Esophagus squamous epithelium (tissue), 4 donors: ENCODE measurements at regions not wholly inside any gene's neighbourhood (a gene's known extent, or its start where the extent isn't known, plus 50 kb on each side); places are given as distances from the start of the nearest gene placed in this dataset.

Experiments
- CTCF ChIP-seq, 6 experiments: fragments of 450-650 bp in 4 of 6; fragments of 200-600 bp in 2 of 6; sonication (generic) in 2 of 6; IDR thresholded peaks; one replicate each; pipeline ENCODE4 v1.5.1; 2016 to 2019; ENCODE audit warnings: antibody characterized with exemption in 6 of 6, mild to moderate bottlenecking in 4 of 6, moderate library complexity in 4 of 6
- POLR2A ChIP-seq, 4 donors: fragments of 450-650 bp; IDR thresholded peaks; one replicate each; pipeline ENCODE4 v1.6.1; 2017; ENCODE audit warnings: antibody characterized with exemption in 4 of 4, mild to moderate bottlenecking in 4 of 4, moderate library complexity in 3 of 4

GRCh38 chr14:100396266-100396795 is 73.2 kb downstream of the SLC25A47 start:
- TF ChIP-seq POLR2A (IDR thresholded peaks at IDR 0.05) (no peak), CTCF (IDR thresholded peaks at IDR 0.05) (no peak)
